CD4-positive, alpha-beta T cell (primary cell): ENCODE measurements at regions not wholly inside any gene's neighbourhood (a gene's known extent, or its start where the extent isn't known, plus 50 kb on each side); places are given as distances from the start of the nearest gene placed in this dataset.

Experiments used
- ATAC-seq: fragments of 200-7000 bp; cut with Tn5 transposase; one replicate; pipeline ENCODE4 v1.10.0; 2022; ENCODE audit warnings: mild to moderate bottlenecking; ENCODE audit not compliant: poor library complexity
- CTCF ChIA-PET: fragments of 350-600 bp; sonication (Branson Sonifier 250); formaldehyde crosslinking; loops from one replicate; lab custom pipeline; 2021; ENCODE audit warnings: antibody characterized with exemption, inconsistent platforms; lab: Charles Lee
- POLR2A ChIA-PET: fragments of 350-600 bp; sonication (Branson Sonifier 250); formaldehyde crosslinking; loops from one replicate; lab custom pipeline; 2021; ENCODE audit warnings: antibody characterized with exemption, inconsistent platforms; lab: Charles Lee
- DNase-seq, 14 experiments: peaks; one replicate each; pipeline ENCODE4 v3.0.0-alpha.2; 2013 to 2020; ENCODE audit warnings: mixed read lengths in 2 of 14
- H3K27ac ChIP-seq, 2 donors: one replicate each; pipeline versions ENCODE4 v1.5.1 to v1.7.0; 2013; ENCODE audit warnings: low read length in 2 of 2, low read depth in 1 of 2, mild to moderate bottlenecking in 1 of 2
- H3K27me3 ChIP-seq, 2 experiments: 1 replicate in 1 of 2; 2 replicates in 1 of 2; pipeline versions ENCODE4 v1.6.1 to v1.7.0; 2013; ENCODE audit warnings: low read length in 2 of 2, control low read depth in 1 of 2, mild to moderate bottlenecking in 1 of 2, moderate library complexity in 1 of 2; ENCODE audit not compliant: insufficient read depth in 2 of 2, control insufficient read depth in 1 of 2
- H3K36me3 ChIP-seq: one replicate; pipeline ENCODE4 v1.6.1; 2013; ENCODE audit warnings: low read length, control low read depth; ENCODE audit not compliant: insufficient read depth
- H3K4me1 ChIP-seq: one replicate; pipeline ENCODE4 v1.6.1; 2013; ENCODE audit warnings: low read length, control low read depth; ENCODE audit not compliant: insufficient read depth
- H3K4me3 ChIP-seq: one replicate; pipeline ENCODE4 v1.5.1; 2013; ENCODE audit warnings: mild to moderate bottlenecking, low read length, moderate library complexity
- H3K9me3 ChIP-seq, 2 experiments: 1 replicate in 1 of 2; 2 replicates in 1 of 2; pipeline versions ENCODE4 v1.6.1 to v1.7.0; 2013; ENCODE audit warnings: low read length in 2 of 2, mild to moderate bottlenecking in 2 of 2, control low read depth in 1 of 2, moderate library complexity in 1 of 2; ENCODE audit not compliant: control insufficient read depth in 1 of 2, insufficient read depth in 1 of 2
- H3K27ac Mint-ChIP-seq: one replicate; pipeline ENCODE4 v1.8.0; 2020; ENCODE audit warnings: mixed read lengths
- H3K27me3 Mint-ChIP-seq: one replicate; pipeline ENCODE4 v1.8.0; 2021; ENCODE audit warnings: mixed read lengths
- H3K36me3 Mint-ChIP-seq: one replicate; pipeline ENCODE4 v1.8.0; 2021; ENCODE audit warnings: low read depth, mixed read lengths
- H3K4me1 Mint-ChIP-seq: one replicate; pipeline ENCODE4 v1.8.0; 2021; ENCODE audit warnings: low read depth, mixed read lengths
- H3K4me3 Mint-ChIP-seq: one replicate; pipeline ENCODE4 v1.8.0; 2020; ENCODE audit warnings: mild to moderate bottlenecking, mixed read lengths
- H3K9me3 Mint-ChIP-seq: one replicate; pipeline ENCODE4 v1.8.0; 2020; ENCODE audit warnings: mixed read lengths
- CTCF ChIP-seq: fragments of 200-600 bp; IDR thresholded peaks from one replicate; pipeline ENCODE4 v1.8.0; 2022; ENCODE audit warnings: antibody characterized with exemption, mild to moderate bottlenecking
- intact Hi-C, 2 experiments: fragments of 100-400 bp; cut with DNase I in 1 of 2; cut with micrococcal nuclease in 1 of 2; formaldehyde crosslinking; loops; one replicate each; pipeline versions ENCODE4 v1.15.1 to v1.9.0; 2023 to 2025; cut with DNase I, micrococcal nuclease

DNA sequence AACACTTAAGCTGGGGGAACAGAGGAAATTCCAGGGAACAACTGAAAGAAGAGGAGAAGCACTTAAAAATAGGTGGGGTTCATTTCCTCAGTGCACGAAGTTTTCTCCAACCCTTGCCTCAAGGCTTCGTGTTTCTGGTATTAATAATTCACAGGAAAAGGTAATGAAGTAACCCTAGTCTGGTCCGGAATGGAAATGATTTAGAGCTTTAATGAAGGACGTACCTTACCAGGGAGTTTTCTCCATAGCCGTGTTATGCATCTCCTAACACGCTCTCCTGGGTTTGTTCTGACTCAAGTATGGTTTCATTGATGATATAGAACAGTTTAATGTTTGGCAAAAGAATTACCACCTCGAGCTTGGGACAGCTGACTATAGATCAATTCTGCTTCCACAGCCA, 214.2 kb downstream of the MTX2 start:
- ChIA-PET CTCF (no interaction called here), POLR2A (no interaction called here)
- Mint-ChIP-seq H3K4me3 (no peak overlapping the region), H3K27ac (no peak overlapping the region), H3K9me3 (no peaks in the 10 kb centered on the region), H3K4me1 (no peaks in the 10 kb centered on the region), H3K27me3 (peaks cover 11% of the 10 kb centered on the region), H3K36me3 (no peaks in the 10 kb centered on the region)
- H3K27me3 ChIP-seq: peaks cover 0 to 3% of the 10 kb centered on the region in 2 experiments
- no peak overlapping the region for H3K4me3 ChIP-seq
- no peak for TF ChIP-seq CTCF
- no peaks in the 10 kb centered on the region for H3K9me3 ChIP-seq
- no peaks in the 10 kb centered on the region for H3K36me3 ChIP-seq
- DNase-seq: no peak
- no peak for ATAC-seq
- intact Hi-C loops: no loop called here
- H3K27ac ChIP-seq: no peak overlapping the region
- no peaks in the 10 kb centered on the region for H3K4me1 ChIP-seq

GRCh38 chr2:176483901-176484568, 214.8 kb downstream of the MTX2 start:
- ChIA-PET POLR2A (no interaction called here), CTCF (no interaction called here)
- Histone ChIP-seq H3K4me1 (no peaks in the 10 kb centered on the region), H3K36me3 (no peaks in the 10 kb centered on the region), H3K27me3 (peaks cover 0 to 3% of the 10 kb centered on the region in 2 experiments), H3K9me3 (no peaks in the 10 kb centered on the region), H3K4me3 (no peak overlapping the region), H3K27ac (no peak overlapping the region)
- Mint-ChIP-seq H3K27ac (no peak overlapping the region), H3K9me3 (no peaks in the 10 kb centered on the region), H3K27me3 (peaks cover 16% of the 10 kb centered on the region), H3K4me3 (no peak overlapping the region), H3K4me1 (no peaks in the 10 kb centered on the region), H3K36me3 (no peaks in the 10 kb centered on the region)
- no peak for TF ChIP-seq CTCF
- intact Hi-C loops: no loop called here
- ATAC-seq (no peak), DNase-seq (no peak)

- peaks cover 24% of the 10 kb centered on the region for H3K27me3 Mint-ChIP-seq
- Histone ChIP-seq H3K9me3 (no peaks in the 10 kb centered on the region), H3K4me3 (no peak overlapping the region), H3K27me3 (peaks cover 3 to 5% of the 10 kb centered on the region in 2 experiments), H3K27ac (no peak overlapping the region), H3K36me3 (no peaks in the 10 kb centered on the region), H3K4me1 (no peaks in the 10 kb centered on the region)
- H3K4me3 Mint-ChIP-seq: no peak overlapping the region
- no peak for TF ChIP-seq CTCF
- ChIA-PET POLR2A (no interaction called here), CTCF (no interaction called here)
- DNase-seq (no peak), ATAC-seq (no peak)
- no peaks in the 10 kb centered on the region for H3K4me1 Mint-ChIP-seq
- H3K27ac Mint-ChIP-seq: no peak overlapping the region
- intact Hi-C loops: no loop called here
- no peaks in the 10 kb centered on the region for H3K36me3 Mint-ChIP-seq
- H3K9me3 Mint-ChIP-seq: no peaks in the 10 kb centered on the region
These were observed 215.6 kb downstream of the MTX2 start for GRCh38 chr2:176484838-176485237.
